Stimulated activated CD8-positive, alpha-beta memory T cell treated with anti-CD3 and anti-CD28 coated beads, Interleukin-15, amount 100 ng/mL, for 24 hours (primary cell): ENCODE measurements at regions not wholly inside any gene's neighbourhood (a gene's known extent, or its start where the extent isn't known, plus 50 kb on each side); places are given as distances from the start of the nearest gene placed in this dataset.
A peak's percentile ranks its signal among the peaks of the same experiment; 100 is the strongest.

ENCODE experiments used
- DNase-seq: peaks from one replicate; pipeline ENCODE4 v3.0.0-alpha.2; 2020; ENCODE audit warnings: low read depth

- no peak for DNase-seq
Measured at GRCh38 chr13:106961216-106961615, 393.3 kb upstream of the ARGLU1 start.

GRCh38 chr13:106958621-106959048 lies 390.7 kb upstream of the ARGLU1 start:
- no peak for DNase-seq

DNA sequence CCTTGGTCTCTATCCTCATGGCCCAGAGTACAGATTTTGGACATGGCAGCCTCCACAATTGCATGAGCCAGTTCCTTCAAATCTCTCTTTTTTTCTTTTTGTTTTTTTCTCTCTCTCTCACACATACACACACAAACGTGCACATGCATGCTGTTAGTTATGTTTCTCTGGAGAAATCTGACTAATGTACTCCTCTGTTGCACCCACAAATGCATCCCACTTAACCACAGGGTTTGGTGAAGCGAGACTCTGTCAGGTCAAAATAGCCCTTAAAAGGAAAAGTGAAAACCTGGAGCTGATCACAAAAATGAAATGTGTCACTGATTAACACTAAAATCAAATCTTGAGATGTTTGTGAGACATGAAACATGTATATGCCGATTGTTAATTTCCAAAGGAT lies 374.6 kb upstream of the ARGLU1 start:
- no peak for DNase-seq

- DNase-seq = no peak
Measured at GRCh38 chr13:106941779-106942178, 373.8 kb upstream of the ARGLU1 start.

DNA sequence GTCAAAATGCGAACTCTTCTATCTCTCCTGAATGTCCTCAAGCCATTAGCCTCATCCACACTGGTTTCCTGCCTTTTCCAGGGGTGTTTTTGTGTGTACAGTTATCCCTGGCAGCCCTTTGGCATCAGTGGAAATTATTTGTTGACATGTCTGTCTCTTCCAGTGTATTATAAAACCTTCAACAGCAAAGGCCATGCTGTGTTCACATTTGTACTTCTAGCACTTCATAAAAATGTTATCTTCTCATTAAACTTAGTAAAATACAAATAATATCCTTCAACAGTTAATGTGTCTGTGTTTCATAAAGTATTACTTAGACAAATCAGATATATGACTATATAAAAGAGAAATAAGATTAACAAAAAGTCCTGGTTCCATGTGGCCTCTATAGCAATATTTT lies 359.5 kb upstream of the ARGLU1 start:
- DNase-seq = no peak

DNA sequence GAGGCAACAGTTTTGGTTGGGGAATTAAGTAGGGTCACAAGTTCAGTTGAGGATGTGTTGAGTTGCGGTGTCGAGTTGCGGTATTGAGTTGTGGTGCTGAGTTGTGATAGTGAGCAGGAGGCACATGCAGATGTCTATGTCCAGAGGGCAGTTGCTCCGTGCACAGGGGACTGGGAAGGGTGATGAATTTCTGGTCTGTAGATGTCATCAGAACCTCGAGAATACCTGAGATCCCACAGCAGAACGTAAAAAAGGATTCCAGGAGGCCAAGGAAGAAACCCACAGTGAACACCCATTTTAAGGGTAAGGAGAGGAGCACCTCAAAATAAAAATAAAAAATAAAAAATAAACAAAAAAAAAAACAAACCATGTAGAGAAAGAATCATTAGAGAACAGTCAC lies 354.4 kb upstream of the ARGLU1 start:
- DNase-seq = no peak

DNA sequence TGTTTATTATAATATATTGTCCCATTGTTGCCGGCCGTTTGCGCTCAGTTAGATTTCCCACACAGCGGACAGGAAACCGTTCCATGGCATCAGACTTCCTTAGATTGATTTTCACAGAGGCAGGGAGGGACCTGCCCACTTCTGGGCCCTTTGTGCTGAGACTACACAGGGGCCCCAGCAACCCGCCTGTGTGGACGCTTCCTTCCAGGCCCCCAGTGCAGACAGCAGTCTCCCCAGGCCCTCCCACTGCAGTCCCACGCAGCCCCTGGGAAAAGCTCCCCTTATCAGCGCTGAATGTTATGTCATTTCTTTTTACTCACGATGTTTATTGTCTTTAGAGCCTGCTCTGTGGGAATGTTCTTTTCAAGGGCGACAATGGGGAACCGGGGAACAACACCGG lies 351.7 kb upstream of the ARGLU1 start:
- DNase-seq = no peak

- no peak for DNase-seq
Measured at GRCh38 chr13:106919133-106919532, 351.2 kb upstream of the ARGLU1 start.

GRCh38 chr13:106918557-106918860 lies 350.6 kb upstream of the ARGLU1 start:
- DNase-seq = no peak

DNA sequence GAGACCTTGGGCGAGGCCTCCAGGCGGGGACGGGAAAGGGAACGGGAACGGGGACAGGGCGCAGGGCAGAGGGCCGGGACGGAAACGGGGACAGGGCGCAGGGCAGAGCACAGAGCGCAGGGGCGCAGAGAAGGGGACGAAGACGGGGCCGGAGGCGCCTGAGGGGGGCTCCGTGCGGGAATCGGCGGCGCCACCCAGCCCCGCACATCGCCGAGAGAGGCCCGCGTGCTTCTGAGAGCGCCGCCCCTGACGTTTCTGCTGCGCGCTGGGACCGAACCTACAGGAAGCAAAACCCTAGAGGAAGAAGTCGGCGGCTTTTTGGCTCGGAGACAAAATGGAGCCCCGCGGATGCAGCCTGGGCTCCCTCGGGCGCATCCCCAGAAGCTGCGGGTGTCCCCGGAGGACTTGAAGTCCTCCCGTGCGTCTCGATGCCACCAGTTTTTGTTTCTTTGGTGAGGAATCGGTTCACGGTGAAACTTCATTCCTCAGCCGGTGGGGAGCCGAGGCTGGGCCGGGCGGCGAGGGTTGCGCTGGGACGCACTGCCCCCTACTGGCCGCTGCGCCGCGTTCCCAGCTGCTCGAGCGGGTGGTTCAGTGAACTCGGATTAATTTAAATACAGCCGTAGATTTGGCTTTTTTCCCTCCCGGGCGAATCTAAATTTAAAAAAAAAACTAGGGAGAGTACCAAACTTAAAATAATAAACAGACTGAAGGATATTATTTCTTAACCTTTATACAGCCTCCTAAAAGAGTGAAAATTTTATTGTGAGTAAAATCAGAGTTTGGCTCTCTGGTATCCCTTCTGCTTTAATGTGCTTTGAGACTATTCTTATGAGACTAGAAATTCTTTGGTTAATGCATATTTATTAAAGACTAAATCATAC lies 350.0 kb upstream of the ARGLU1 start:
- peak; percentile 60 for DNase-seq

DNA sequence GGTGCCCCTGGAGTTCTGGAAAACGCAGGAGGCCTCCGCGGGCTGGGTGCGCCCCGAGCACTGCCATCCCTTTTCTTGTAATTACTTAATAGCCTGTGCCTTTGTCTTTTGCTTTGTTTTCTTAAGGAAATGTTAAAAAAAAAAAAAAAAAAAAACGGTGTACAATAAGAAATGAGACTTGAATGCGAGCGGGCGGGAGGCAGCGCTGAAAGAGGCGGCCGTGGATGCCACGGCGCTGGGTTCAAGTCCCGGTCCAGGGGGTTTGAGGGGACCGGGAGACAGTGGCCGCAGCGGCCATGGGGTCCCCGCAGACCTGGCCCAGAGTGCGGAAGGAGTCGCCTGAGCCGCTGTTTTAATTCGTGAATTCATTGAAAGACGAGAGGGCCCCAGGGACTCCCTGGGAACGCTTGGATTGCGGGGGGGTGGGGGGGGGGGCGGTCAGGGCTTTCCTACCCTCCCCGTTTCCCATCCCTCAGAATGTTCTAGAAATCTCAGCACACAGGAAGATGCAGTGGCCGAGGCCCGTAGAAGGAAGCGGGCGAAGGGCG lies 349.2 kb upstream of the ARGLU1 start:
- DNase-seq = no peak

DNA sequence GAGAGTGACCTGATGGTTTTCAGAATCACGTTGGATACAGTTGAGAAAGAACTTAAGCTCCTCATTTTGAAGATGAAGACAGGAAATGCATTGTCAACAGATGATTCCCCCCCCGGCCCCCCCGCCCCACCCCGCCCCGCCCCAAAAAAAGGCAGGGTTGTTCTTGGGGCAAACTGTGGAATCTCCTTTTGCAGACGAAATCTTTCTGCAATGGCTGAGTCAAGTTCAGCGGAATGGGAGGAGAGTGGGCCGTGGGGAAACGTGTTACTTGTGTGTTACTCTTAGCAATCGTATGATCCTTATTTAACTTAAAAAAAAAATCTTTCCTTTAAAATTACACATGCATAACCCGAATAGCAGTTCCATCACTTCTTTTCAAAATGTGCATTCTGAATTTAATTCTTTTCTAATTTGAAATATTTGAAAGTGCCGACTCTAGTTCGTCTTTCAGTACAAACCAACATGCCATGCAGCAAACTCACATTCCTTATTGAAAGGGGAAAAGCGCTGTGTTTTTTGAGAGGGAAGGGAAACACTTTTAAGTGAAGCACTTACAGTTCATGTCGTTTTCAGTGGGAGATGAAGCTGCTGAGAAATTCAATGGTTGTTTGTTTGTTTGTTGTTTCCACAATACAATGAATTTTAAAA lies 348.5 kb upstream of the ARGLU1 start:
- DNase-seq = no peak

GRCh38 chr13:106915146-106915545 lies 347.2 kb upstream of the ARGLU1 start:
- no peak for DNase-seq

DNA sequence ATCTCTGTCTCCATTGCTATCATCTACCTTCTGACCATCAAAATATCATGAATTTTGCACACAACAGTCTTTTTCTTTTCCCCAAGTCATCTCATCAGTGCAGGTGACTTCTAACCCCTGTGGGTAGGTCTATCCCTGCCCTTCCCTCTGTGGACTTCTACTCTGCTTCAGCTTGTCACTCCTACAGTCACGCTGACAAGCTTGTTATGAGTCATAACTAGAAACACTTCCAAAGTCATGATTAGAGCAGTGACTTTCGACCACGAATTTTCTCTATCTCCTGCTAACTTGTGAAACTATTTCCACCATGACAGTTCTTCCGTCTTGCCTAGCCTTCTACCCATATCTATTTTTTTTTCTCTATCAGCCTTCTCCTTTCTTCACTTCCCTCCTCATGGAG lies 343.7 kb upstream of the ARGLU1 start:
- no peak for DNase-seq

GRCh38 chr13:106911020-106911419 lies 343.1 kb upstream of the ARGLU1 start:
- no peak for DNase-seq

DNA sequence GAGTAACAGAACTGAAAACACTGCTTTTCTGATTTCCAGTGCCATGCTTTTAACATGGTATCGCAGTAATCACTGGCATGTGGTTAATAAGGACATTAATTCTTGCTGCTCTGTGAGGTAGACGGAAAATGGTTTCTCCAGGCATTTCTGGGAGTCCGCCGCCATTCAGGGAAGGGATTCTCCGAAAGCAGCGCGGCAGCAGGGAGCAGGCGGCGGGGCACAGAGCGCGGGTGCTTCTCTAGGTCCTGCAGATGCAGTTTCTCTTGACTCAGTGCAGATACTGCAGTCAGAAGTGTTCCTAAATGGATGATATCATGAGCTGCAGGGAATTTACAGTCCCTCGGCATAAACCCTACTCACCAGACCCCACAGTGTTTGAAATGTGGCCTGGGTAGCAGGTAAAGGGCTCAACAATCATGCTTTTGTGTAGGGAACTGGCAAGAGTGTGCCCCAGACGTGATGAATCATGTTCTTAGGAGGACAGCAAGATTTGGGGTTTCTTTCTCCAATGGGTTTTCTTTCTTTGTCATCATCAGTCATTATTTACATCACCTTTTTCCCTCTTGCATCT lies 338.6 kb upstream of the ARGLU1 start:
- DNase-seq = no peak

- no peak for DNase-seq
Measured at GRCh38 chr13:106905380-106906162, 337.6 kb upstream of the ARGLU1 start.

DNA sequence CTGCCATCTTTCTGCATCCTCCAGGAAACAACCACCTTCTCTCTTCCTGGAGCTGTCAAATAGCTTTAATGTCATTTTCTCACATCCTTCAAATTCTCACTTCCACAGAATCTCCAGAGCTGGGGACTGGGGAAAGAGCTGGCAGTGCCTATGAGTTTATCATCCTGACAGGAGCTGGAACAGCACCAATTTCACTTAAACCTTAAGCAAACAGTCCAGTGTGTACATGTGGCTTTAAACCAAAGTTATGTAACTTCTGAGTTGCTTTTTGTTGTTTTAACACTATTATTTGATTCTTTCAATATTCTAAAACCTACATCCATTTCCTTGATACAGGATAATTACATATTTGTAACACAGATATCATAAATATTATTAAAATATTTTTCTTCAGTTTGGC lies 331.5 kb upstream of the ARGLU1 start:
- DNase-seq = no peak

- DNase-seq = no peak
Measured at GRCh38 chr13:106898231-106898630, 330.3 kb upstream of the ARGLU1 start.

GRCh38 chr13:106888148-106888547 lies 320.2 kb upstream of the ARGLU1 start:
- DNase-seq = no peak

- DNase-seq = no peak
Measured at GRCh38 chr13:106887686-106888085, 319.7 kb upstream of the ARGLU1 start.

DNA sequence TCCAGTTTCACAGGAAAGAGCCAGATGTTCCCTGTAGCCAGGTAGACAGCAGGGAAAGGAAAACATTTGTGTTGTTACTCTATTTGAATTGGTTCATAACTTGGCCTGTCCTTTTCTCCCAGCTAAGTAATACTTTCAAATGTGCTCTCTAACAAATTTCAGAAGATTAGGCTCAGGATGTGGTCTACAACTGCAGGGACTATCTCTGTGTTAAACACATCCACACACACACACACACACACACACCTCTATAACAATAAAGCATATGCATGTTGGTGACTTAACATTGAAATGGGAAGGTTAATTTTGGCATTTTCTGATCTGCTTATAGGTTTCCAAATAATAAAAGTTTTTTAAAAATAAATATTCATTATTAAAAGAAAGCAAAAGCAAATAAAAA lies 316.0 kb upstream of the ARGLU1 start:
- DNase-seq = no peak
